Small intestine (tissue), 7 donors: ENCODE measurements at regions not wholly inside any gene's neighbourhood (a gene's known extent, or its start where the extent isn't known, plus 50 kb on each side); places are given as distances from the start of the nearest gene placed in this dataset.
"Not testable (repeated sequence)": the region's sequence is repeated elsewhere in the genome, so short reads cannot be mapped to it uniquely, and the experiment has no call there.

Experiments used
- DNase-seq, 2 donors: peaks; one replicate each; pipeline versions ENCODE4 v3.0.0 to v3.0.0-alpha.2; 2013
- FAIRE-seq: peaks from 2 replicates; lab custom pipeline; 2012; peaks lifted over from hg19 to GRCh38; lab: Jason Lieb, UNC
- H3K27ac ChIP-seq, 3 donors: one replicate each; pipeline ENCODE4 v1.5.1; 2013; ENCODE audit warnings: low read length in 2 of 3, mild to moderate bottlenecking in 2 of 3, control low read depth in 1 of 3, inconsistent platforms in 1 of 3, low read depth in 1 of 3, moderate library complexity in 1 of 3
- H3K27me3 ChIP-seq, 3 donors: one replicate each; pipeline ENCODE4 v1.6.1; 2013; ENCODE audit warnings: low read length in 3 of 3, inconsistent platforms in 1 of 3; ENCODE audit not compliant: control insufficient read depth in 3 of 3, insufficient read depth in 3 of 3
- H3K36me3 ChIP-seq, 3 donors: one replicate each; pipeline ENCODE4 v1.6.1; 2013; ENCODE audit warnings: low read length in 3 of 3, inconsistent platforms in 1 of 3, low read depth in 1 of 3, mild to moderate bottlenecking in 1 of 3, moderate library complexity in 1 of 3; ENCODE audit not compliant: control insufficient read depth in 3 of 3, insufficient read depth in 2 of 3
- H3K4me1 ChIP-seq, 3 donors: one replicate each; pipeline ENCODE4 v1.6.1; 2013; ENCODE audit warnings: low read length in 2 of 3, inconsistent platforms in 1 of 3, low read depth in 1 of 3, mild to moderate bottlenecking in 1 of 3, moderate library complexity in 1 of 3; ENCODE audit not compliant: control insufficient read depth in 3 of 3, insufficient read depth in 2 of 3
- H3K4me3 ChIP-seq, 3 donors: one replicate each; pipeline ENCODE4 v1.5.1; 2013; ENCODE audit warnings: low read length in 3 of 3, control low read depth in 1 of 3, inconsistent platforms in 1 of 3, low read depth in 1 of 3, mild to moderate bottlenecking in 1 of 3, moderate library complexity in 1 of 3
- H3K9me3 ChIP-seq, 2 donors: one replicate each; pipeline ENCODE4 v1.6.1; 2013; ENCODE audit warnings: low read depth in 1 of 2, low read length in 1 of 2; ENCODE audit not compliant: control insufficient read depth in 2 of 2, insufficient read depth in 1 of 2
- WGBS, 3 donors: extraction: QIAGEN DNeasy Blood & Tissue Kit; methylation state at CpG; one replicate each; pipeline ENCODE4 v1.1.7; 2013; 5-methylcytosine and 5-hydroxymethylcytosine counted together
- donor health status: healthy with polysubstance abuse.
- donor health status: control.
- donor health status: control.
- donor health status: Bipolar disorder and iron deficiency.
- donor health status: healthy.

DNA sequence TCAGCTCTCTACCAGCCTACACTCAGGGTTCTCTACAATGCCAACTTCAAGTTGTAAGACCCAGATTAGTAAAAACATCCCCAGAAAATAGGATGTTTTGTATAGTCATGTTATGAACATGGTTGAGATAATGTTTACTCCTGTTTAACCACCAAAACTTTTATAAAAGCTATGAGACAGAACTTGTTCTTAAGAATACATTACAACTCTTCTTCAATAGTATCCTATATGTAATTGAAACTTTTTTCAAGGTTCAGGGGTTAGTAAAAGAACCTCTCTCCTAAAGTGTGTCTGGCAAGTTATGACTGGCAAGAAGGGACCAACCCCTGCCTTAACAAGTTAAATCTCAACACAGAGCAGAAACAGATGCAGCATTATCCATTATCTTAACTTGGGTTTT lies 118.8 kb upstream of the STK17B start:
- Histone ChIP-seq H3K9me3 (no peaks in the 10 kb centered on the region), H3K4me3 (no peak overlapping the region), H3K27me3 (no peaks in the 10 kb centered on the region), H3K36me3 (no peaks in the 10 kb centered on the region), H3K4me1 (no peaks in the 10 kb centered on the region), H3K27ac (no peak overlapping the region)
- no peak for FAIRE-seq
- no peak for DNase-seq

DNA sequence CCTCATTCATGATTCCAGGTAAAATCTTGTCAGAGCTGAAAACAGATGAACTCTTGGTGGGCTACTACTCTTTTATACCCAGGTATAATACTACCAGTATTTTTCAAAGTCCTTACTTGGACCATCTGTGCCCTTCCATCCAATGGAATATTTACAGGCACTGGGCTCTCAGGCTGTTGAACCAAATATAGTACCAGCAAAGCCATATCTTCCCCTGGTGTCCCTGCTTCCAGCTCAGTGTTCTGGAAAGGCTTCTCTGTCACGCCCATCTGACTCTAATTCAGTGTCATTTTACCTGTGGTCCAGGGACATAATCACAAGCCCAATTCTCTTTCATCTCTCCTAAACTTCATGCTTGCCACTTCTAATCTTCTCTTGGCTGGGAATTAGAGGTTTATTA lies 119.2 kb upstream of the STK17B start:
- no peaks in the 10 kb centered on the region for H3K4me1 ChIP-seq
- H3K27ac ChIP-seq: no peak overlapping the region
- no peak for DNase-seq
- H3K36me3 ChIP-seq: no peaks in the 10 kb centered on the region
- 83 to 85% (median 84%) methylated on average over 1 of the region's 1 CpG for WGBS, 3 donors
- H3K4me3 ChIP-seq: no peak overlapping the region
- no peak for FAIRE-seq
- H3K27me3 ChIP-seq: no peaks in the 10 kb centered on the region
- H3K9me3 ChIP-seq: no peaks in the 10 kb centered on the region

DNA sequence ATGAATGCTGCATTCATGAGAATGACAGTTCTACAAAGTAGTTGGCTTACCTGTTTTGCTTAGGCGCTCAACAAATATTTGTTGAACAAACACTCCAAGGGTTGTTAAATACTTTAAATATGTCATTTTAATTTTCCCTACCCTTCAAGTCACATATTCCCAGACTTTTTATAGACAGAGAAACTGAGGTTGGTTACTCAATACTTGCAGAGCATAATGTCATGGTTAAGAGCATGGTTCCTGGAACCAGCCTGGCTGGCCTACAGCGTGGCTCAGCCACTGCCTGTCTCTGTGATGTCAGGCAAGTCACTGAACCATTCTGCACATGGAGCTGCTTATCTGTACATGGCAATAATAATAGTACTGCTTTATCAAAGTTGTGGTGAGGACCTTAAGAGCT lies 120.0 kb upstream of the STK17B start:
- 75 to 89% (median 78%) methylated on average over 2 of the region's 2 CpGs for WGBS, 3 donors
- Histone ChIP-seq H3K27me3 (no peaks in the 10 kb centered on the region), H3K4me1 (no peaks in the 10 kb centered on the region), H3K36me3 (no peaks in the 10 kb centered on the region), H3K4me3 (no peak overlapping the region), H3K27ac (no peak overlapping the region), H3K9me3 (no peaks in the 10 kb centered on the region)
- DNase-seq: no peak
- no peak for FAIRE-seq

DNA sequence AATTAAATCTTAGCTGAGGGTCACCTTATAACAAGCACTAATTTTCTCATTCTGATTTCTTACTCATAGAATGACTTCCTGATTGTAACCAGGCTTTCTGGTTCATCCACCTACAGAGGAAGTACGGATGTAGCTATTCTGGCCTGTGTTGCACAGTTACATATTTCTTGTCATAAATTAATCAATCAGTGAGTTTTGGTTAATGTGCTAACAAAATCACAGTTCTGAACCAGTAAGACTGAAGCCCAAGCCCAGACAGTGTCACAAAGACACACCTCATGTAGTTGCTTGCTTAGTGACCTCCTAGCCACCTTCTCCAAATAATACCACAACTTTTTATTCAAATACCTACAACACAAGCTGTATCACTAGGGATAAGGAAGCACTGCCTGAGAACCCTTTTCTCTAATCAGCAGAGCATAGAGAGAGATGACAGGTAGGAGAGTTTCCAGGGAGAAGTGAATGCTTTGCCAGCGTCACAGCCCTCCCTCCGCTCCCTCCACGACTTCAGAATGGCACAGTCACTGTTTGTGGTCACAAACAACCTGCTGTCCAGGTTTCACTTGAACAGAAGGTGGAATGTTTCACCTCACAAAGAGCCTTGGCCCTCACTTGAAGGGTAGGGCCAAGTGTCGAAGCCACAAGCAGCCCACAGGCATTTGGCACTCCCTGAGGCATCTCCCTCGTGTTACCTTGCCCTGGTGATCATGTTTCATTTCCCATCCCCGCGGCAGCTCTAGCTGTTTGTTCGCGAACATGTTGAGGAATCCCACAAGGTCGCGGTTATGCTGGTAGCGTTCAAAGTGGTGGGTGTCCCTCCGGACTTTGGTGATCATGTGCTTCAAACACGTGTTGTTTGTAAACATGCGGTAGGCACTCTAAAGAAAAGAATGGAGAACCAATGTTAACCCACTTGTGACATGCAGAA lies 120.8 kb upstream of the STK17B start:
- Histone ChIP-seq H3K36me3 (no peaks in the 10 kb centered on the region), H3K4me3 (no peak overlapping the region), H3K9me3 (no peaks in the 10 kb centered on the region), H3K4me1 (no peaks in the 10 kb centered on the region), H3K27me3 (no peaks in the 10 kb centered on the region), H3K27ac (no peak overlapping the region)
- no peak for FAIRE-seq
- DNase-seq: no peak
- WGBS, 3 donors: 84 to 88% (median 85%) methylated on average over 16 of the region's 16 CpGs

DNA sequence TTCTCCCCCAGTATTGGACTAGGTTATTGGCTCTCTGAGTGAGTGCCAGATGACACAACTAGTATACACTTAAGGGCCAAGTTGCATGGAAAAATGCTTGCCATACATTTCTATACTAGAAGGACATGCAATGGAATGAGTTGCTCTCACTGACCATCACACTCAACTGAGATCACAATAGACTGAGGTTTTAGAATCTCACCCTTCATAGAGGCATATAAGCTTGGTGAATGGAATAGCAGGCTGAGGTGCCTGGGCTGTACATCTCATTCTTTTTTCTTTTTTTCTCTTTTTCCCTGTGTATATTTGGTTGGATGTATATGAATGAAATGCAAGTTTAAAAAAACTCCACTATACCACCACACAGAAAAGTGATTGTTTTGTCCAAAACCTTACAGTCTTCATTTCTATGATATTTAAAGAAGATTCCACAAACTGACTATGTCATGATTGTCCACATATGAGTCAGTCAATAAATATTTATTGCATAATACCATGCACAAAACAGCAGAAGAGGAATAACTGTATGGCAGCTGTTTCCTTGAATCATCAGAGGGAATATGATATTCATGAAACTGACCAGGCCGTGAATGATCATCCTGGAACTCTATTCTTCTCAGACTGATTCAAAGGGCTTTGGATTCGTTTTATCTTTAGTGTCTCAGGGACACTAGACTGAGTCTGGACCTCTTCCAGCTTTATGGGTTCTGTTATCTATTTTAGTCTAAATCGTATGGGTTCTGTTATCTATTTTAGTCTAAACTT lies 122.6 kb upstream of the STK17B start:
- Histone ChIP-seq H3K27ac (no peak overlapping the region), H3K27me3 (no peaks in the 10 kb centered on the region), H3K4me3 (no peak overlapping the region), H3K4me1 (no peaks in the 10 kb centered on the region), H3K36me3 (no peaks in the 10 kb centered on the region), H3K9me3 (no peaks in the 10 kb centered on the region)
- DNase-seq: peak; percentile 22 to 31
- 17 to 37% (median 31%) methylated on average over 3 of the region's 3 CpGs for WGBS, 3 donors
- no peak for FAIRE-seq

DNA sequence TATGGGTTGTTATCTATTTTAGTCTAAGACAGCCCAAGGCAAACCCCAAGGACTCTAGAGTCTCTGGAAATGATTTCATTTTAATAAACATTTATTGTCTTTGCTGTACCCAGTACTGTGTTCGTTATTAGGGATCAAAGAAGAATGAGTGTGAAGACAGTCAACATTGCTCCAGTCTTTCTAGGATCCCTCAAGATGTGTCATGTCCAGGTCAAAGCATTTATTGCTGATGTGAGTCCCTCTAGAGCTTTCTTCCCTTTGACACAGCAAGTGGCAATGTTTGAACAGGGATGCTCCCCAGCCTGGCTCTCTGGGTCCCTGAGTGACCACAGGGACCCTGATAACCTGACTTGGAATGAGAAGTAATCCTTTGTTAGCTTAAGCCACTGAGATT lies 123.1 kb upstream of the STK17B start:
- Histone ChIP-seq H3K4me3 (no peak overlapping the region), H3K27me3 (no peaks in the 10 kb centered on the region), H3K36me3 (no peaks in the 10 kb centered on the region), H3K27ac (no peak overlapping the region), H3K9me3 (no peaks in the 10 kb centered on the region), H3K4me1 (no peaks in the 10 kb centered on the region)
- DNase-seq (no peak), FAIRE-seq (no peak)
- WGBS, 3 donors: 14 to 56% (median 52%) methylated on average over 1 of the region's 1 CpG

DNA sequence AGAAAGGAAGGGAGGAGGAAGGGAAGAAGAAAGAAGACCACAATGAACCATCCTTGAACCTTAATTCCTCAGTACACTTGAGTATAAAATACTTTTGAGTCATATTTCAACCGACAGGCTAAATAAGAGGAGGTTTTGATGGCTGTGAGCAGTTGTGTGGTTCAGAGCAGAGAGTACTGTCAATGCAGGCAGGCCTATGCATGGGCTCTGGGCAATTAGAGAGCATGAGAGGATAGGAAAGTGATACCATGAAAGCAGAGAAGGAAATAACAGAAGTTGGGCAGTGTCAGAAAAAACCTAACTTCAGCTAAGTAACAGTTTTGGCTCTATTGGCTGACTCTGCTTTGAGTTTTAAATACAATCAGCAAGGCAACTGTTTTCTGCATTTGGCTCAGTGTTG lies 123.6 kb upstream of the STK17B start:
- Histone ChIP-seq H3K4me1 (no peaks in the 10 kb centered on the region), H3K27me3 (no peaks in the 10 kb centered on the region), H3K27ac (no peak overlapping the region), H3K9me3 (no peaks in the 10 kb centered on the region), H3K36me3 (no peaks in the 10 kb centered on the region), H3K4me3 (no peak overlapping the region)
- FAIRE-seq (no peak), DNase-seq (no peak)
- WGBS, 3 donors: 86 to 100% (median 89%) methylated on average over 1 of the region's 1 CpG

DNA sequence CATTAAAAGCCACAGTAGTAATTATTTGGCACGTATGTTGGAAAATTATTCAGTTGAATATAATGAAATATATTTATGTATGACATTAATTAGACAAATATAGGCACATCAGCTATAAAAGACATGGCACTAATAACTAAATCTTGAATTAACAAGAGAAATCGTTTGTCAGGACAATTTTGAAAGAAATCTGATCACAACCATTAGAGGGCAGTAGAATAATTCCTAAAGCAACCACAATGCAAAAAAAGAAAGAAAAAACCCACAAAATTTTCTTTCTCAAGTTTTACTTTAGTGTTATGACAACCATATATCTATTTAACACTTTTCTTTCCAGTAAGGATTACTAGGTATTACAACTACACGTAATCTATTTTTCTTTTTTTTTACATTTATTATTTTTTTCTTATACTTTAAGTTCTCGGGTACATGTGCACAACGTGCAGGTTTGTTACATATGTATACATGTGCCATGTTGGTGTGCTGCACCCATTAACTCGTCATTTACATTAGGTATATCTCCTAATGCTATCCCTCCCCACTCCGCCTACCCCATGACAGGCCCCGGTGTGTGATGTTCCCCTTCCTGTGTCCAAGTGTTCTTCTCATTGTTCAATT lies 126.8 kb upstream of the STK17B start:
- not testable (repeated sequence) for H3K36me3 ChIP-seq, H3K4me1 ChIP-seq, H3K27ac ChIP-seq, H3K9me3 ChIP-seq, H3K4me3 ChIP-seq, H3K27me3 ChIP-seq
- FAIRE-seq: peak; percentile 81
- WGBS, 3 donors: 58 to 61% (median 59%) methylated on average over 8 of the region's 8 CpGs
- DNase-seq: peak; percentile 9 to 27
